ENCODE measurements at regions not wholly inside any gene's neighbourhood (a gene's known extent, or its start where the extent isn't known, plus 50 kb on each side); places are given as distances from the start of the nearest gene placed in this dataset.

- no peak for ATAC-seq (replicated peaks; ENCODE audit: extremely low read depth, poor library complexity, severe bottlenecking)
Observed at GRCh38 chr2:106701203-106702022, 184.6 kb downstream of the ST6GAL2 start.

GRCh38 chr2:106703161-106703560, 182.8 kb downstream of the ST6GAL2 start:
- peaks cover 4% of the 10 kb centered on the region for H3K9me3 Mint-ChIP-seq
- no peaks in the 10 kb centered on the region for H3K4me1 Mint-ChIP-seq
- H3K4me3 Mint-ChIP-seq, result no peak overlapping the region
- H3K36me3 Mint-ChIP-seq (ENCODE audit: insufficient read depth), result no peaks in the 10 kb centered on the region
- DNase-seq (ENCODE audit: low spot score in 2 of 2) (no peak), ATAC-seq (replicated peaks; ENCODE audit: extremely low read depth, poor library complexity, severe bottlenecking) (no peak)
- peaks cover 8% of the 10 kb centered on the region for H3K27me3 Mint-ChIP-seq
- H3K27ac Mint-ChIP-seq (ENCODE audit: low read depth), result no peak overlapping the region

More at GRCh38 chr2:106701203-106702022, 184.6 kb downstream of the ST6GAL2 start:
- Mint-ChIP-seq H3K4me3 (no peak overlapping the region), H3K27ac (ENCODE audit: low read depth) (no peak overlapping the region), H3K9me3 (no peaks in the 10 kb centered on the region), H3K27me3 (peaks cover 8% of the 10 kb centered on the region), H3K36me3 (ENCODE audit: insufficient read depth) (no peaks in the 10 kb centered on the region), H3K4me1 (no peaks in the 10 kb centered on the region)
- DNase-seq (ENCODE audit: low spot score in 2 of 2), result no peak

GRCh38 chr2:106704798-106705197, 181.2 kb downstream of the ST6GAL2 start:
- ATAC-seq (replicated peaks; ENCODE audit: extremely low read depth, poor library complexity, severe bottlenecking) (no peak), DNase-seq (ENCODE audit: low spot score in 2 of 2) (no peak)
- H3K27me3 Mint-ChIP-seq, result peaks cover 8% of the 10 kb centered on the region
- peaks cover 2% of the 10 kb centered on the region for H3K36me3 Mint-ChIP-seq (ENCODE audit: insufficient read depth)
- no peaks in the 10 kb centered on the region for H3K4me1 Mint-ChIP-seq
- H3K27ac Mint-ChIP-seq (ENCODE audit: low read depth), result no peak overlapping the region
- no peak overlapping the region for H3K4me3 Mint-ChIP-seq
- H3K9me3 Mint-ChIP-seq, result peaks cover 4% of the 10 kb centered on the region

- Mint-ChIP-seq H3K9me3 (peaks cover 4% of the 10 kb centered on the region), H3K4me3 (no peak overlapping the region), H3K4me1 (no peaks in the 10 kb centered on the region), H3K27ac (ENCODE audit: low read depth) (no peak overlapping the region), H3K27me3 (peaks cover 8% of the 10 kb centered on the region), H3K36me3 (ENCODE audit: insufficient read depth) (peaks cover 2% of the 10 kb centered on the region)
- no peak for ATAC-seq (replicated peaks; ENCODE audit: extremely low read depth, poor library complexity, severe bottlenecking)
- no peak for DNase-seq (ENCODE audit: low spot score in 2 of 2)
Observed at GRCh38 chr2:106705877-106706276, 180.1 kb downstream of the ST6GAL2 start.

GRCh38 chr2:106706283-106706682, 179.7 kb downstream of the ST6GAL2 start:
- ATAC-seq (replicated peaks; ENCODE audit: extremely low read depth, poor library complexity, severe bottlenecking) (no peak), DNase-seq (ENCODE audit: low spot score in 2 of 2) (no peak)
- Mint-ChIP-seq H3K27ac (ENCODE audit: low read depth) (no peak overlapping the region), H3K36me3 (ENCODE audit: insufficient read depth) (peaks cover 2% of the 10 kb centered on the region), H3K27me3 (peaks cover 8% of the 10 kb centered on the region), H3K4me3 (no peak overlapping the region), H3K9me3 (peaks cover 4% of the 10 kb centered on the region), H3K4me1 (no peaks in the 10 kb centered on the region)

GRCh38 chr2:106708209-106708608, 177.8 kb downstream of the ST6GAL2 start:
- no peak overlapping the region for H3K27ac Mint-ChIP-seq (ENCODE audit: low read depth)
- no peaks in the 10 kb centered on the region for H3K27me3 Mint-ChIP-seq
- no peaks in the 10 kb centered on the region for H3K4me1 Mint-ChIP-seq
- ATAC-seq (replicated peaks; ENCODE audit: extremely low read depth, poor library complexity, severe bottlenecking) (no peak), DNase-seq (ENCODE audit: low spot score in 2 of 2) (no peak)
- H3K4me3 Mint-ChIP-seq, result no peak overlapping the region
- peaks cover 2% of the 10 kb centered on the region for H3K36me3 Mint-ChIP-seq (ENCODE audit: insufficient read depth)
- H3K9me3 Mint-ChIP-seq, result peaks cover 4% of the 10 kb centered on the region

GRCh38 chr2:106709229-106709628, 176.7 kb downstream of the ST6GAL2 start:
- Mint-ChIP-seq H3K27me3 (no peaks in the 10 kb centered on the region), H3K27ac (ENCODE audit: low read depth) (no peak overlapping the region), H3K4me1 (no peaks in the 10 kb centered on the region), H3K9me3 (peaks cover 4% of the 10 kb centered on the region), H3K36me3 (ENCODE audit: insufficient read depth) (peaks cover 2% of the 10 kb centered on the region), H3K4me3 (no peak overlapping the region)
- ATAC-seq (replicated peaks; ENCODE audit: extremely low read depth, poor library complexity, severe bottlenecking), result no peak
- DNase-seq (ENCODE audit: low spot score in 2 of 2), result no peak

- DNase-seq (ENCODE audit: low spot score in 2 of 2) (no peak), ATAC-seq (replicated peaks; ENCODE audit: extremely low read depth, poor library complexity, severe bottlenecking) (no peak)
- Mint-ChIP-seq H3K27ac (ENCODE audit: low read depth) (no peak overlapping the region), H3K4me3 (no peak overlapping the region), H3K9me3 (peaks cover 13% of the 10 kb centered on the region), H3K36me3 (ENCODE audit: insufficient read depth) (no peaks in the 10 kb centered on the region), H3K4me1 (no peaks in the 10 kb centered on the region), H3K27me3 (no peaks in the 10 kb centered on the region)
Observed at GRCh38 chr2:106719222-106719621, 166.7 kb downstream of the ST6GAL2 start.

- Mint-ChIP-seq H3K27ac (ENCODE audit: low read depth) (no peak overlapping the region), H3K4me3 (no peak overlapping the region), H3K36me3 (ENCODE audit: insufficient read depth) (no peaks in the 10 kb centered on the region), H3K9me3 (peaks cover 13% of the 10 kb centered on the region), H3K27me3 (no peaks in the 10 kb centered on the region), H3K4me1 (no peaks in the 10 kb centered on the region)
- ATAC-seq (replicated peaks; ENCODE audit: extremely low read depth, poor library complexity, severe bottlenecking) (no peak), DNase-seq (ENCODE audit: low spot score in 2 of 2) (no peak)
Observed at GRCh38 chr2:106720026-106720425, 165.9 kb downstream of the ST6GAL2 start.

GRCh38 chr2:106724301-106724794, 161.6 kb downstream of the ST6GAL2 start:
- Mint-ChIP-seq H3K27ac (ENCODE audit: low read depth) (no peak overlapping the region), H3K27me3 (peaks cover 15% of the 10 kb centered on the region), H3K36me3 (ENCODE audit: insufficient read depth) (no peaks in the 10 kb centered on the region), H3K4me3 (no peak overlapping the region), H3K9me3 (peaks cover 10% of the 10 kb centered on the region), H3K4me1 (no peaks in the 10 kb centered on the region)
- no peak for DNase-seq (ENCODE audit: low spot score in 2 of 2)
- no peak for ATAC-seq (replicated peaks; ENCODE audit: extremely low read depth, poor library complexity, severe bottlenecking)

GRCh38 chr2:106734165-106734564, 151.8 kb downstream of the ST6GAL2 start:
- no peaks in the 10 kb centered on the region for H3K4me1 Mint-ChIP-seq
- H3K9me3 Mint-ChIP-seq, result no peaks in the 10 kb centered on the region
- no peak overlapping the region for H3K4me3 Mint-ChIP-seq
- no peaks in the 10 kb centered on the region for H3K27me3 Mint-ChIP-seq
- H3K36me3 Mint-ChIP-seq (ENCODE audit: insufficient read depth), result no peaks in the 10 kb centered on the region
- no peak for ATAC-seq (replicated peaks; ENCODE audit: extremely low read depth, poor library complexity, severe bottlenecking)
- no peak overlapping the region for H3K27ac Mint-ChIP-seq (ENCODE audit: low read depth)
- DNase-seq (ENCODE audit: low spot score in 2 of 2), result no peak

- Mint-ChIP-seq H3K9me3 (no peaks in the 10 kb centered on the region), H3K27me3 (no peaks in the 10 kb centered on the region), H3K36me3 (ENCODE audit: insufficient read depth) (no peaks in the 10 kb centered on the region), H3K4me1 (no peaks in the 10 kb centered on the region), H3K4me3 (no peak overlapping the region), H3K27ac (ENCODE audit: low read depth) (no peak overlapping the region)
- ATAC-seq (replicated peaks; ENCODE audit: extremely low read depth, poor library complexity, severe bottlenecking) (no peak), DNase-seq (ENCODE audit: low spot score in 2 of 2) (no peak)
Observed at GRCh38 chr2:106735807-106736206, 150.2 kb downstream of the ST6GAL2 start.

- ATAC-seq (replicated peaks; ENCODE audit: extremely low read depth, poor library complexity, severe bottlenecking), result no peak
- Mint-ChIP-seq H3K27me3 (no peaks in the 10 kb centered on the region), H3K4me1 (no peaks in the 10 kb centered on the region), H3K4me3 (no peak overlapping the region), H3K27ac (ENCODE audit: low read depth) (no peak overlapping the region), H3K9me3 (no peaks in the 10 kb centered on the region), H3K36me3 (ENCODE audit: insufficient read depth) (no peaks in the 10 kb centered on the region)
- no peak for DNase-seq (ENCODE audit: low spot score in 2 of 2)
Observed at GRCh38 chr2:106736221-106736620, 149.7 kb downstream of the ST6GAL2 start.
